ENCODE measurements at regions not wholly inside any gene's neighbourhood (a gene's known extent, or its start where the extent isn't known, plus 50 kb on each side); places are given as distances from the start of the nearest gene placed in this dataset.

DNA sequence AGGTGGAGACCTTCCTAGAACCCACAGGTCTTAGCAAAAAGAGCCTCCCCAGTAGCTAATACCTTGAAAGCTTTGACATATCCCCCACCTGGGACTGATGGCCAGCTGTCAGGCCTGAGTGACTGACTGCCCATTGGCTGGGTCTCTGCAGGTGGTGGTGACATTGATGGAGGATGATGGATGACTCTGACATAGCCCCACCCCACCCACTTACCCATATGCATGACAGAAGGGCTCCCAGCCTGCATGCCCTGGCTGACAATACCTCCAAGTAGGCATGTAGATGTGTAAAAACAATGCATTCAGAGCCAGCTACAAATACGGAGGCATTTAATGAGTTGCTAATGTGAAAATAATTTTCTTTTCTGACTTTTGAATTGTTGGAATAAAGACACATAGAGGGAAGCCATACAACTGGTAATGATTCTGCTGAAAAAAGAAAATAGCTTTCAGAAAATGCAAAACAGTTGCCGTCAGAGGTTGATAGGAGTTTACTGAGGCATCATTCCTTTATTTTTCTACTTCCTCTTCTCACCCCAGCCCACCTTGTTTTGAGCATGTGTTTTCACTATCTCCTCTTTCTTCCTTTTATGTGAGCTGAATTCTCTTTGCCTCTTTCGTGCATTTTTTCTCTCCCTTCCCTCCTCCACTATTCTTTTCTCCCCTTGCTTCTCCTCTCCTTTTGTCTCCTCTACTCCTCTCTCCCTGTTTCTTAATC, 70.6 kb downstream of the OLIG3 start:
- TF ChIP-seq, protein P1, sequence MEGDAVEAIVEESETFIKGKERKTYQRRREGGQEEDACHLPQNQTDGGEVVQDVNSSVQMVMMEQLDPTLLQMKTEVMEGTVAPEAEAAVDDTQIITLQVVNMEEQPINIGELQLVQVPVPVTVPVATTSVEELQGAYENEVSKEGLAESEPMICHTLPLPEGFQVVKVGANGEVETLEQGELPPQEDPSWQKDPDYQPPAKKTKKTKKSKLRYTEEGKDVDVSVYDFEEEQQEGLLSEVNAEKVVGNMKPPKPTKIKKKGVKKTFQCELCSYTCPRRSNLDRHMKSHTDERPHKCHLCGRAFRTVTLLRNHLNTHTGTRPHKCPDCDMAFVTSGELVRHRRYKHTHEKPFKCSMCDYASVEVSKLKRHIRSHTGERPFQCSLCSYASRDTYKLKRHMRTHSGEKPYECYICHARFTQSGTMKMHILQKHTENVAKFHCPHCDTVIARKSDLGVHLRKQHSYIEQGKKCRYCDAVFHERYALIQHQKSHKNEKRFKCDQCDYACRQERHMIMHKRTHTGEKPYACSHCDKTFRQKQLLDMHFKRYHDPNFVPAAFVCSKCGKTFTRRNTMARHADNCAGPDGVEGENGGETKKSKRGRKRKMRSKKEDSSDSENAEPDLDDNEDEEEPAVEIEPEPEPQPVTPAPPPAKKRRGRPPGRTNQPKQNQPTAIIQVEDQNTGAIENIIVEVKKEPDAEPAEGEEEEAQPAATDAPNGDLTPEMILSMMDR (IDR thresholded peaks at IDR 0.05; ENCODE audit: borderline replicate concordance, extremely low read depth, low read length, poor library complexity, severe bottlenecking): no peak
- TF ChIP-seq EZH2 (IDR thresholded peaks at IDR 0.05; ENCODE audit: borderline replicate concordance, low read depth, low read length, severe bottlenecking): no peak

All from DND-41 (cell line).